SHP77 treated with DMSO at 0.1 percent for 48 hours (cell line): ENCODE measurements at regions not wholly inside any gene's neighbourhood (a gene's known extent, or its start where the extent isn't known, plus 50 kb on each side); places are given as distances from the start of the nearest gene placed in this dataset.

Experiments used
- DNase-seq: peaks from one replicate; lab custom pipeline; 2025; lab: John Stamatoyannopoulos, UW

DNA sequence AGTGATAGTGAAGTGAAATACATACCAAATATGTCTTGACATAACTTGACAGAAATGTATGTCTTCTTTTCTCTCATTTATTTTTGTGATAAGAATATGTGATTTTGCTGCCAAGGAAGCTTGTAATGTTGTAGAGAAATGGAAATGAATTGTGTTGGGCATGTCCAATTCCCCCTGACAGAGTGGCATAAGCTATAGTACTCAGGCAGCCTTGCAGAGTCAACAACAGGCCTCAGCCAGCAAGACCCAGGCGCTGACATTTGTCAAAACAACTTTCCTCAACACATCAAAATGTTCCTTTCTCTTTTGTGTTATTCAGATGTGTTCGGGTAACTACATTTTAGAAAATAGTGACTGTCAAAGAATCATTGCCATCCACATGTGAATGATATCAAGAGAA, 538.1 kb upstream of the ATP11B start:
- DNase-seq, result no peak

- no peak for DNase-seq
Observed at GRCh38 chr3:182257361-182257760, 535.9 kb upstream of the ATP11B start.

GRCh38 chr3:182258538-182259177, 534.6 kb upstream of the ATP11B start:
- peak; percentile 67 for DNase-seq

DNA sequence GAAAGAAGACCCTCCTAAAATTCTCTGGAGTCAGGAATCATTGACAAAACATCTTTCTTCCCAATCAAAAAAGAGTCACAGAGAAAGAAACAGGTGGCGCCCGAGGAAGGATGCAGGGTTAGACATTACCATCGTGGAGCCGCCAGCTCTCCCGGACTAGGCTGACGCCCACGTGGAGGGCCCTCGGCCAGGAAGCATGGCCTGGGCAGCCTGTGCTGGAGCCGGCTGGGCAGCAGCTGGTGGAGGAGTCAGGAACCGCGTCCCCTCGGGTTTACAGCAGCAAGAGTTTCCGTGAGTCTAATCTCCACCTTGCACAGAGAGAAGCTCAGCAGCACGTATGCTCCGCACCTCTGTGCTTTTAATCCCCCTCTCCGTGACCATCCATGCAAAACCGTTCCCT, 533.7 kb upstream of the ATP11B start:
- peak; percentile 53 for DNase-seq

- no peak for DNase-seq
Observed at GRCh38 chr3:182261041-182261440, 532.3 kb upstream of the ATP11B start.

- DNase-seq, result no peak
Observed at GRCh38 chr3:182268711-182269110, 524.6 kb upstream of the ATP11B start.

DNA sequence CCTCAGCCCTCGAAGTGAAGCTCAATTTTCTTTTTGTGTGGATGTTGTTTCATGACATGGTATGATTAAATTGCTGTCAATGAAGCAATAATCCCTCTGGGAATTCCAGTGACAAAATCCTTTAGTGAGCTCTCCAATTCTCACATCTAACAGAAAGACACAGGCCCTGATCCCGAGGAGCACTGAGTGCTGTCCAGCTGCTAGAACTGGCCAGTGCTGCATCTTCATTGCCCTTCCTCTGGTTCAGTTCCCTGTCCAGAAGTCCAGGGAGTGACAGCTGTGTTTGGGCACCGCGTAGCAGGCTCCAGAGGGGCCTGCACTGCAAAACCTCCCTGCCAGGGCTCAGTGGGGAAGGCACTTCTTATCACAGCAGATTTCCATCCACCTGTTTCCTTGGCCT, 516.8 kb upstream of the ATP11B start:
- DNase-seq, result no peak

DNA sequence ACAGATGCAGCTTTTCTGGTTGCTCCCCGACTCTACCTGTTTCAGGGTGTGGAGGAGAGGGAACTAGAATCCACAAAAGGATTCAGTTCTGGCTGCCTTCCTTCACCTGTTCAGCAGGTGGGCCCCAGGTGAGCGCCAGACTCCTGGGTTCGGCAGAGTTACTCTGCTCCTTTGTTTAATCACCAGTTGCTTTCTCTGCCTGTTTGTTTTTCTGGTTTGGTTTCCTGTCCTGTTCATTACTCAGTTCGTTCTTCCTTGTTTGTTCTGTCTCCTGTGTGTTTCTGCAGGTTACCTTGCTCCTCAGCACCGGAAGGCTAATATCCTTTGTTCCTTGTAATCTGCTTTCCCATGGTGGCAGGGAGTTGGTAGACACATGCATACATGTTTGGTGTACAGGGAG, 508.5 kb upstream of the ATP11B start:
- no peak for DNase-seq

GRCh38 chr3:182292591-182292990, 500.7 kb upstream of the ATP11B start:
- no peak for DNase-seq

- no peak for DNase-seq
Observed at GRCh38 chr3:182294256-182294655, 499.0 kb upstream of the ATP11B start.

- DNase-seq, result no peak
Observed at GRCh38 chr3:182294696-182295095, 498.6 kb upstream of the ATP11B start.

- DNase-seq, result no peak
Observed at GRCh38 chr3:182300266-182300665, 493.0 kb upstream of the ATP11B start.

DNA sequence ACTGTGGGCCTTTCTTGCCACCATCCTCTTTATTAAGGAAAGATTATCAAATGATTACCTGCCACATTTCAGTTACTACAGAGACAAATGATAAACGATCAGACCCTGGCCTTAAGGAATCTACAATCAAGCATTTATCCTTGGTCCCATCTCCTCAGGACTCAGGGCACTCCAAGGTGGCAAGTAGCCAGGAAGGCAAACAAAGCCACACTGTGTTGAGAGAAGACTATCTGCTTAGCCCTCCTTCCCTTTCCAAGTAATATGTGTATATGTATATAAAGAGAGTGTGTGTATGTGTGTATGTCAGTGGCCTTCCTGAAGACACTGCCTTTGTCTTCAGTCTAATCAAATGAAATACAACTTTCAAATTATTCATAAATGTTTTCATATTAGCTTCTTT, 490.1 kb upstream of the ATP11B start:
- no peak for DNase-seq

GRCh38 chr3:182305881-182306665, 487.2 kb upstream of the ATP11B start:
- DNase-seq, result no peak

DNA sequence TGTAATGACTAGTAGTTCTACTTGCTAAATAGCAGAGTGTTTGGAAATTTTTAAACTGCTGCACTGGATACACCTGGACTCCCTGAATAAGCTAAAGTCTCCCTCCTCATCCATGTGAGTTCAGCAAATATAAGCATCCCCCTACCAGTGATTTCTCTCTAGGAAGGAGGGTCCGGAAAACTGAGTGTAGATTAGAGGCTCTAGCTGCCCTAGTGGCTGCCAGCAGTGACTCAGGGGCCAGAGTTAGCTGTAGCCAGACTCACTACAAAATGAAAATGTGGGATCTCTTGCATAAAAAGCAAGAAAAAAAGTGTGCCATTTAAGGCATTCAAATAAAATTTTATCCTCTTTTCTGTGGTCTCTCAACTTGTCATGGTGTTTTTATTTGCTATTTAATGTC, 485.0 kb upstream of the ATP11B start:
- no peak for DNase-seq

- DNase-seq, result no peak
Observed at GRCh38 chr3:182309120-182309519, 484.2 kb upstream of the ATP11B start.

GRCh38 chr3:182315313-182315712, 478.0 kb upstream of the ATP11B start:
- DNase-seq, result no peak

- DNase-seq, result no peak
Observed at GRCh38 chr3:182323126-182323700, 470.1 kb upstream of the ATP11B start.

GRCh38 chr3:182323898-182324297, 469.4 kb upstream of the ATP11B start:
- DNase-seq, result no peak

GRCh38 chr3:182325213-182325950, 467.9 kb upstream of the ATP11B start:
- DNase-seq, result peak; percentile 56

GRCh38 chr3:182327196-182327681, 466.1 kb upstream of the ATP11B start:
- peak; percentile 52 for DNase-seq

DNA sequence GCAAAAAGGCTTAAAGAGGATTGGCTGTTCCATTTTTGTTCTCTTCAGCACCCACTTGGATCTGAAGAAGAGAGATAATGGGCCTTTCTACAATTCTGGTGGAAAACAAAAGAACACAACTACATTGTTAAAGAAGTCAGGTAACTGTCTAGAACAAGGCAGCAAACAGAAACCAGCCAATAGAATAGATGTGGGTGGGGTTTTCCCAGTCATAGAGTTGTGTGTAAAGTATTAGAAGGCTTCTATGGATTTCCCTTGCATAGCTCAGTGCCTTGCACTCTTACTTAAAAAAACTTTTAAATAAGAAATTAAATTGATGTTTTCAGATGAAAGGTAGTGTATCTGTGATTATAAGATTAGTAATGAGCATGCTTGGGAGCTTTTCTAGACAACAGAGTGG, 462.7 kb upstream of the ATP11B start:
- DNase-seq, result no peak

DNA sequence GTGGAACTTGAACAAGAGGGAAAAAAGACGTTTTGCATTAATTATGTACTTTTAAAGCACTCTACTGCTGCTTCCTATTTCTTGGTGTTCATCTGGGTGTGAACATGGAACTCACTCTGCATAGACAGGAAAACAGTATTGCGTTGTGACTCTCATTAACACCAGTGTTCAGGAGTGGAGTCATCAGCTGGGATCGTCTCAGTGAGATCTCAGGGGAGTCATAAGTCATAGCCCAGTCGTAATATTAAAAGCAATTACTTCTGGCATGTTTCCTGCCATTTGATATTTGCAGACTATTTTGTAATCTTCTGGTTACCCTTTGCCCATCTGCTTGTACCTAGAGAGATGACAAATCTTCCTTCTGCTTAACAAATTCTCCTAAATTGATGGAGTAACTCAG, 462.0 kb upstream of the ATP11B start:
- no peak for DNase-seq
